Stimulated activated CD4-positive, alpha-beta T cell treated with anti-CD3 and anti-CD28 coated beads, Interleukin-12 subunit alpha, Interleukin-12 subunit beta, amount 100 ng/mL, for 4 hours (primary cell): ENCODE measurements at regions not wholly inside any gene's neighbourhood (a gene's known extent, or its start where the extent isn't known, plus 50 kb on each side); places are given as distances from the start of the nearest gene placed in this dataset.
"Not testable (repeated sequence)": the region's sequence is repeated elsewhere in the genome, so short reads cannot be mapped to it uniquely, and the experiment has no call there.

Experiments used
- DNase-seq: peaks from one replicate; pipeline ENCODE4 v3.0.0-alpha.2; 2020

- not testable (repeated sequence) for DNase-seq
These were observed 71.5 kb downstream of the WSB1 start for GRCh38 chr17:27365329-27365945.

DNA sequence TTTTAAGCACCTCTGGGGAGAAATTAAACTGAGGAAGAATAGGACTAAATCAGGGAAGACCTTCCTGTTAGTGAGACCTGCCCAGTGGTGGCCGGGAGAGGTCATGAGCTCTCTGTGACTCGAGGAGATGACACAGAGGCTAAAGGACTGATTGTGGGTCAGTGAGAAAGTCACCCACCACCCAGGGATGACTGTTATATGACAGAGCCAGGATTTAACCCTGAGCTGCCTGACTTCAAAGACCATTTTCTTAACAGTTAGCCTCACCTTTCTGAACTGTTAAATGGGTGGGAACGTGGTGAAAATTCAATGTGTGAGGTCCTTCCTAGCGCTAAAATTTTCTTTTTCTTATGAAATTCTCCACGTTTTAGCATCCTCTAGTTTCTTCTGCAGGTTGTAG, 72.5 kb downstream of the WSB1 start:
- DNase-seq: no peak

- no peak for DNase-seq
These were observed 73.4 kb downstream of the WSB1 start for GRCh38 chr17:27367121-27367981.

DNA sequence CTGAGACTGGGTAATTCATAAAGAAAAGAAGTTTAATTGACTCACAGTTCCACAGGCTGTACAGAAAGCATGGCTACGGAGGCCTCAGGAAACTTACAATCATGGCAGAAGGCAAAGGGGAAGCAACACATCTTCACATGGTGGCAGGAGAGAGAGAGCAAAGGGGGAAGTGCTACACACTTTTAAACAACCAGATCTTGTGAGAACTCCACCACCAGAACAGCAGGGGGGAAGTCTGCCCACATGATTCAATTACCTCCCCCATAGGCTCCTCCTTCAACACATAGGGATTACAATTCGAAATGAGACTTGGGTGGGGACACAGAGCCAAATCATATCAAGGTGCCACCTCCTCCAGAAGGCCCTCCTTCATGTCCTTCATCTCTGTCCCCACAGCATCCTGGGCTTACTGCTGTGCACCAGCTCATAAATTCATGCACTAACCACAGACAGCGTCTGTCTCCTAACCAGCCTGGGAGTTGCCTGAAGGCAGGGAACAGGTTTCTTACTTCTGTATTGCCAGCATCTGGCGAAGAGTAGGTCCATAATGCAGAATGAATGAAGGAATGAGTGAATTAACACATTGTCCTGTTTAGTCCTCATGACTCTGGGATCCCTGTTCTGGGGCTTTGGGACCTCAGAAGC, 74.4 kb downstream of the WSB1 start:
- no peak for DNase-seq

DNA sequence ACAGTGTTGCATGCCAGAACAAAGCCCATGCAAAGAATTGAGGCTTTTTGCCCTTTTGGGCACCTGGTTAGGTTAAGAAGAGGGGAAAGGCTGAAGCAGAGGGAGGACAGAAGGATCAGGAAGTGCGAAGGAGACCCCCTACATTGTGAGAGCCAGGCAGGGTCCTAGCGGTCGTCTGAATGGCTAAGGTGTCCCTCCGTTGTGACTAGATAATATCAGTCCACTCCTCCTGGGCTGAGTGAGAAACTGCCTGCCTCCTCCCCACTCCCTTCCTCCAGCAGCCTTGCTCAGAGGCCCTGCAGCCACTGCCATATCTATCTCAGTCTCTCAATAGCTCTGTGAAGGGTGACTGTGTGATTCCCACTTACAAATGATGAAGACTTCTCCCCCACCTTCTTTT, 75.1 kb downstream of the WSB1 start:
- no peak for DNase-seq

DNA sequence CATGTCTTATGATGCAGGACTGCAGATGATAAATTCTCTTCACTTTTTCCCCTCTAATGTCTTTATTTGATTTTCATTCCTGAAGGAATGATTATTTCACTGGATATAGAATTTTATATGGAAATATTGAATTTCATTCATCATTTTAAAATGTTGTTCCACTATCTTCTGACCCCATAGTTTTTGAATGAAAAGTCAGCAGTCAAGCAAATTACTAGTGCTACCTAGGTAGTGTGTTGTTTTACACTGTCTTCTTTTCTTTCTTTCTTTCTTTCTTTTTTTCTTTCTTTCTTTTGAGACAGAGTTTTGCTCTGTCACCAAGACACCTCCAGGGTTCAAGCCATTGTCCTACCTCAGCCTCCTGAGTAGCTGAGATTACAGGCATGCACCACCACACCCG, 76.9 kb downstream of the WSB1 start:
- no peak for DNase-seq

DNA sequence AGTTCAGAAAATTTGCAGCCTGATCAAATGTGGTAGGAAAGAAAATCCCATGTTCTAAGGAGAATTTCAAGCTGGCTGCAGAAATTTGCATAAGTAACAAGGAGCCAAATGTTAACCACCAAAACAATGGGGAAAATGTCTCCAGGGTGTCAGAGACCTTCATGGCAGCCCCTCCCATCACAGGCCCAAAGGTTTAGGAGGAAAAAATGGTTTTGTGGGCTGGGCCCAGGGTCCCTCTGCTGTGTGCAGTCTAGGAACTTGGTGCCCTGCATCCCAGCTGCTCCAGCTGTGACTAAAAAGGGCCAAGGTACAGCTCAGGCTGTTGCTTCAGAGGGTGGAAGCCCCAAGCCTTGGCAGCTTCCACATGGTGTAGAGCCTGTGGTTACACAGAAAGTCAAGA, 79.8 kb downstream of the WSB1 start:
- DNase-seq: not testable (repeated sequence)

- DNase-seq: no peak
These were observed 79.4 kb upstream of the KSR1 start for GRCh38 chr17:27376637-27377547.

DNA sequence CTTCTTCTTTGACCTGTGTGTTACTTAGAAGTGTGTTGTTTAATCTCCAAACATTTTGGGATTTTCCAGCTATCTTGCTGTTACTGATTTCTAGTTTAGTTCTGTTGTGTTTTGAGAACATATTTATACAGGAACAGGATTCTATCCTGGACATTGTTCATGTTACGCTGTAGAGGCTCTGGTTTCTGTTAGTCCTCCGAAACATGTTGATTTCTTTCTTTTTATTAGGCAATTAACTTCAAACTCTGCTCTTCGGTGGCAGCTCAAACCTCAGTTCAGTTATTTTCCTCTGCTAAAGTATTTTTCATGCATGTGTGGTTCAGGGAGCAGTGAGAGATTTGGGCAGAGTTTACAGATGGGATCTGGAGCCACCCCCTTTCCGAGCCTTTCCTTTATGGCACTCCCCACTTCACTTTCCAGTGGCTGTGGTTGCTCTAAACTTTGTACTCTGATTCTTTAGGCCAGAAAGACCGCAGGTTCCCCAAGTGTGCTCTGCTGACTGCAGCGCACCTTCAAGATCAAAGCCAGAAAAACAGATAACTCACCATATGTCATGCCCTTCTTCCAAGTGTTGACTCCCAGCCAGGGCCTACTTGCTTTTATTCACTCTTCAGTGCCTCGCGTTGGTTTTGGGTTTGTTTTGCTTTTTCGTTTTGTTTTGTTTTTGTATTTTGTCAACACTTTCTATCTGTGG, 77.6 kb upstream of the KSR1 start:
- no peak for DNase-seq

DNA sequence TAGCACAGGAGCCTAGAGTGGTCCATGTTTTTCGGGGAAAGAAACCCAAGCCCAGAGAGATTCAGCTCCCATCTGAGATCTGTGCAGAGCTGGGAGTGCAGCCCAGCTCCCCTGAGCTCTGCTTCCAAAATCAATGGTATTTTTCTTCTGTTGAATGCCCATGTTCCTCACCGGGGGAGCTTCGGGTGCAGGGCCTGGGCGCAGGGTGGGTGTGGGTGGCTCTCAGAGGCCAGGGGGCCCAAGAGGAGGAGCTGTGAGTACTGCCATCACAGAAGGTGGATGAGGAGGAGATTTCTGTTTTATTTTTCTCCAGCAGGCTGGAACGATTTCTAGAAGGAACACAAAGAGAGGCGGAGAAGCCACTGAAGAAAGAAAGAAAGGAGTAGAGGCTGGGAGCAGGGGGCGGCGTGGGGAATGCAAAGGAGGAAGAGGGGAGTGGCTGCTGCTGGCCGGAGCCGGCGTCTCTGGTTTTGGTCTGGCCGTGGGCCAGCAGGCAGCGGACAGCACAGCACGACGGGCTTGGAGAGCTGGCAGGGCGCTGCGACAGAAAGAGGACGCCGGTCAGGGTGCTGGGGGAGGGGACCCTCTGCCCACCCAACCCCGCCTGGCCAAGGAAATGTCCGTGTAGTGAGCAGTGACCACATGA, 76.2 kb upstream of the KSR1 start:
- no peak for DNase-seq

DNA sequence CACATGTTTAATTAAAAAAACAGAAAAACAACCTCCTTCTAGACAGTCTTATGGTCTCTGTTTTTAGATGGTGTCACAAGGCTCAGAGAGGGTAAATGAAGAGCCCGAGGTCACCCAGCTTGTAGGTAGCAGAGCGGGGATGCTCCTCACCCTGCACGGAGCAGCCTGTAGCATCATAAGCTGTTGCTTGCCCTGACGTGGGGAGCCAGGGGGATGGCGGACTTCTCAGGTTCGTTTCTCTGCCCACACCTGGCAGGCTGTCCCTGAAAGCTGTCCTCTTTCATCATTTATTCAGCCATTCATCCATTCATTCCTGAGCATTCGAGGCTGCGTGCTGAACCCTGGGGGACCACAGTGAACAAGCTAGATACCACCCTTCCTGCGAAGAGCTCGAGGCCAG, 75.7 kb upstream of the KSR1 start:
- no peak for DNase-seq

DNA sequence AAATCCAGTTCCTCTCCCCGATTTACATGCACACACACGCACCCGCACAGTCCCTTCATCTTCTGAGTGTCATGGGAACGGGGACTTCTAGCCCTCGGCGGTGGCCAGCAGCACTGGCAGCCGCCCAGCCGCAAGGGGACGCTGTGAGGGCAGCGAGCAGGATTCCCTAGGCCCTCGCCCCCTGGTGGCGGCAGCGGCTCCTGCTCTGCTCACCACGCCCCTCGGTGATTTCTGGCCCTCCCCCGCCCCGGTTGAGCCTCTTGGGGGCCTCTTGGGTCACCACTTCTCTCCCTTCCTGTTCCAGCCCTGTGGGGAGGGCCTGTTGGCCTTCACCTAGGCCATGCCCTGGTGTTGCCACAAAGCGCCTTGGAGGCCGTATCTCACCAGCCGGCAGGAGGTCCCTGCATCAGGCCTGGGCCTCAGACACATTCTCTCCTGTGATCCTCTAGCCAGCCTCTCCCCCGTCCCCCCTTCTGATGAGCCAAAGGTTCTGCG, 75.2 kb upstream of the KSR1 start:
- DNase-seq: peak; percentile 79

- no peak for DNase-seq
These were observed 74.2 kb upstream of the KSR1 start for GRCh38 chr17:27382025-27382424.

DNA sequence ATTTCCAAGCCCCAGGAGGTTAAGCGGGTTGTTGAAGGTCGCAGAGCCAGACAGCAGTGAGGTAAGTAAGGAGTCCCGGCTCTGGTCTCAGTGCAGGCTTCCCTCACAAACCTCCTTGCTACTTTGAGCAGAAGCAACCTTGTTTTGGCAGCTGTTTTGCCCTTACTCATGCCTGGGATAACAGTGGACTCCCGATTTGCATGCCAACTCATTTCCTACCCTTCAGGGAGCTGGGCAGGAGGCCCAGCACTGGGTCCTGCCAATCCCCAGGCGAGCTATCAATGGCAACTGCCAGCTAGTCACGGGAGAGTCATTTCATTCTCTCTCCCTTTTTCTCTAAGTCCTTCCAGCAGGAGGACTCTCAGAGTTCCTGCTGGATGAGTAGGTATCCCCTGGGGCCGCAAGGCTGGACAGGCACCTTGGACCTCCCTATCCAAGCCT, 72.0 kb upstream of the KSR1 start:
- DNase-seq: no peak

DNA sequence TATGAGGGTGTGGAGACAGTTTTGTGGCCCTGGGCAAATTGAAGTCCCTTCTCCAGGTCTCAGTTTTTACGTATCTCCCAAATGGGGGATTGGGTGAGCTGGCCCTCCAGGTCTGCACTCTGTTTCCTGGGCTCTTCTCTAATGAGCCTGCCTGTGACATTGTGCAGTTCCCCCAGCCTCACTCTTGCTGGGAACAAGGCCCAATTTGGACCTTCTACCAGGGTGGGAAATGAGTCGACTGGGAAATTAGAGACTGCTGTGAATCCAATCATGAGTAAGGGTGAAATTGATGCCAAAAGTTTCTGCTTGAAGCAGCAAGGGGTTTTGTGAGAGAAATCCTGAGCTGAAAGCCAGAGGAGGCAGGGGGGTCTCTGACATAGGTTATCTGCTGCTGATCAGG, 71.5 kb upstream of the KSR1 start:
- no peak for DNase-seq

GRCh38 chr17:27385626-27386025, 70.6 kb upstream of the KSR1 start:
- DNase-seq: no peak

DNA sequence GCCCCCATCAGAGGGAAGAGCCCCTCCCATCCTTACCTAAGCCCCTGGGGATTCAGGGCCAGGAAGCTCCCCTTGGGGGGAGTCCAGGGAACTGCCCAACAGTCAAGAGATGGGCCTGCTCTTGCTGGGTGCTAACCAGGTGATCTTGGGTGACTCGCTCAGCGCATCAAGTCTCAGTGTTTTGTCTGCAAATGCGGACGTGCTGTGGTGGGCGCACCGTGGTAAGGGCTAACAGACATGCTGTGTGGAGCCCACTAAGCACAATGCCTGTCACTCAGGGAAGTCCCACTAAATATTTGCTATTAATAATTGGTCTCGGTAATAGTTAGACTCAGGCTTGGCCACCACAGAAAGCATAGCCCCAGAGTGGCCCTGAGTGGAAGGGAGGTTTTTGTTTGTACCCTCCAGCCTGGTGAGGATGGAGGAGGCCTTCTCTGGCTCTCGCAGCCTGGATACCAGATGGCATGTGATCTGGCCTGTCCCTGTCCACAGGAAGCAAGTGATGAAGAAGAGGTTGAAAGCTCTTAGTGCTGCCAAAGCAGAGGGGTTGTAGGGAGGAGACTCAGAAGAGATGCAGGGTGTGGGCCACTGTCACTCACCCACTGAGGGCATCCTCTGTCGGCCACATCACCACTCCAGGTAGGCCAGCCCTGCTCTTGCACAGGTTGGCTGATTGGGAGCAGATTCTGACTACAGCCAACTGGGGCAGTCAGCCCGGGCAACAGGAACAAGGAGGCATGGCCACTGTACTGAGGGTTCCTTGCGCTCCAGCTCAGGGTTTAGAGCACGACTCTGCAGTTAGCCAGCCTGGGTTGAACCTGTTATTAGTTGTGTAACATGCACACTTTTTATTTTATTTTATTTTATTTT, 69.8 kb upstream of the KSR1 start:
- no peak for DNase-seq

DNA sequence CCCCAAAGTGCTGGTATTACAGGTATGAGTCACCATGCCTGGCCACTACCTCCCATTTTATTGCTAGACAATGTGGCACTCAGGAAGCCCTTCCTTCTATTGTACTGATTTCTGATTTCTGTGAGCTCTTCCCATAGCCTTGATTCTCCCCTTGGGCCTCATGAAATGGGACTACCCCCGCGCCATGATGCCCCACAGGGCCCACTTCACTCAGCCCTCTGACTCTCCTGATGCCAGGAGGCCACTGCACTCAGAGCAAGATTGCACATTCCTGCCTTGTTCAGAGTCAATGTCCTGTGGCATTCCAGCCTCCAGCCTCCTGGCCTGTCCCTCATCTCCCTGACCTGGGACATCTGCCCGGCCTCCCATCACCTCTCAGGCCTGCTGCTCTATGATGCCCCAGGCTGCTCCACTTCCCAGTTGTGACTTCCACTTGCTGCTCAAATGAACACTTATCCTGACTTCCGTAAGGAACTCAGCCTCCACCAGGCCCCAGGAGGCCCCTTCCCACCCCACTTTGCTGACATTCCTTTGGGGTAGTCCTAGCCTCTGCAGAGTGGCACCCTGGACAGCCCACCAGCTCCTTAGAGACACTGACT, 66.6 kb upstream of the KSR1 start:
- DNase-seq: no peak

- no peak for DNase-seq
These were observed 65.7 kb upstream of the KSR1 start for GRCh38 chr17:27390540-27390939.

- DNase-seq: no peak
These were observed 64.8 kb upstream of the KSR1 start for GRCh38 chr17:27391427-27391826.
